GM18511 (cell line): ENCODE measurements at regions not wholly inside any gene's neighbourhood (a gene's known extent, or its start where the extent isn't known, plus 50 kb on each side); places are given as distances from the start of the nearest gene placed in this dataset.
"Not testable (repeated sequence)": the region's sequence is repeated elsewhere in the genome, so short reads cannot be mapped to it uniquely, and the experiment has no call there.

Experiments used
- ATAC-seq: cut with Tn5 transposase; IDR thresholded peaks from one replicate; pipeline ENCODE4 v1.9.1; 2021; ENCODE audit warnings: mild to moderate bottlenecking, moderate library complexity; ENCODE audit not compliant: unreplicated experiment

GRCh38 chr11:15686259-15686658 lies 571.5 kb downstream of the INSC start:
- not testable (repeated sequence) for ATAC-seq

GRCh38 chr11:15687342-15687741 lies 572.6 kb downstream of the INSC start:
- no peak for ATAC-seq

GRCh38 chr11:15688351-15688792 lies 573.6 kb downstream of the INSC start:
- no peak for ATAC-seq

GRCh38 chr11:15690320-15690719 lies 575.6 kb downstream of the INSC start:
- ATAC-seq, result no peak

- peak; percentile 62 for ATAC-seq
These were observed 578.0 kb downstream of the INSC start for GRCh38 chr11:15692739-15693138.

GRCh38 chr11:15695096-15695721 lies 580.5 kb downstream of the INSC start:
- no peak for ATAC-seq

- no peak for ATAC-seq
These were observed 581.3 kb downstream of the INSC start for GRCh38 chr11:15696069-15696468.

- ATAC-seq, result no peak
These were observed 582.9 kb downstream of the INSC start for GRCh38 chr11:15697437-15698236.

- ATAC-seq, result no peak
These were observed 584.1 kb downstream of the INSC start for GRCh38 chr11:15698855-15699254.

- no peak for ATAC-seq
These were observed 585.3 kb downstream of the INSC start for GRCh38 chr11:15699978-15700377.

GRCh38 chr11:15700456-15700855 lies 585.7 kb downstream of the INSC start:
- no peak for ATAC-seq

- no peak for ATAC-seq
These were observed 589.3 kb downstream of the INSC start for GRCh38 chr11:15704064-15704463.

- ATAC-seq, result no peak
These were observed 589.8 kb downstream of the INSC start for GRCh38 chr11:15704556-15704955.

GRCh38 chr11:15705891-15706290 lies 591.2 kb downstream of the INSC start:
- no peak for ATAC-seq

GRCh38 chr11:15707194-15707593 lies 592.5 kb downstream of the INSC start:
- ATAC-seq, result no peak

GRCh38 chr11:15707971-15708370 lies 593.2 kb downstream of the INSC start:
- no peak for ATAC-seq

GRCh38 chr11:15710580-15711275 lies 596.0 kb downstream of the INSC start:
- ATAC-seq, result no peak

GRCh38 chr11:15711311-15711710 lies 596.6 kb downstream of the INSC start:
- no peak for ATAC-seq

- ATAC-seq, result no peak
These were observed 600.1 kb downstream of the INSC start for GRCh38 chr11:15714641-15715399.

- ATAC-seq, result no peak
These were observed 601.8 kb downstream of the INSC start for GRCh38 chr11:15716550-15716949.

GRCh38 chr11:15720460-15720859 lies 605.7 kb downstream of the INSC start:
- no peak for ATAC-seq
